T-cell (primary cell): ENCODE measurements at regions not wholly inside any gene's neighbourhood (a gene's known extent, or its start where the extent isn't known, plus 50 kb on each side); places are given as distances from the start of the nearest gene placed in this dataset.

Experiments used
- ATAC-seq, 4 experiments: fragments of 200-7000 bp in 3 of 4; fragments of 150-1000 bp in 1 of 4; cut with Tn5 transposase; replicated peaks in 1 of 4; 1 replicate in 3 of 4; 2 replicates in 1 of 4; pipeline ENCODE4 v1.10.0; 2021; ENCODE audit warnings: moderate library complexity in 3 of 4, mild to moderate bottlenecking in 2 of 4, moderate number of reproducible peaks in 1 of 4
- CTCF ChIA-PET, 2 donors: fragments of 300-600 bp; sonication (Branson Sonifier 250); formaldehyde crosslinking; loops; one replicate each; lab custom pipeline; 2022; ENCODE audit warnings: antibody characterized with exemption in 2 of 2; lab: Charles Lee
- POLR2A ChIA-PET, 2 donors: fragments of 300-600 bp; sonication (Branson Sonifier 250); formaldehyde crosslinking; loops; one replicate each; lab custom pipeline; 2022; ENCODE audit warnings: antibody characterized with exemption in 2 of 2; lab: Charles Lee
- DNase-seq, 35 experiments: peaks; one replicate each; pipeline versions ENCODE4 v3.0.0 to v3.0.0-alpha.2; 2013 to 2023
- H3K27ac ChIP-seq: one replicate; pipeline ENCODE4 v1.5.1; 2013; ENCODE audit warnings: low read length
- H3K27me3 ChIP-seq, 2 experiments: replicated peaks in 1 of 2; 1 replicate in 1 of 2; 2 replicates in 1 of 2; pipeline versions ENCODE4 v1.6.1 to v1.7.0; 2013; ENCODE audit warnings: low read length in 1 of 2, mixed read lengths in 1 of 2; ENCODE audit not compliant: control insufficient read depth in 2 of 2, insufficient read depth in 2 of 2; ENCODE audit errors: extremely low read depth in 1 of 2
- H3K36me3 ChIP-seq, 2 donors: 1 replicate in 1 of 2; 2 replicates in 1 of 2; pipeline versions ENCODE4 v1.6.1 to v1.7.0; 2013; ENCODE audit warnings: low read length in 1 of 2; ENCODE audit not compliant: control insufficient read depth in 2 of 2, insufficient read depth in 1 of 2; ENCODE audit errors: extremely low read depth in 1 of 2
- H3K4me1 ChIP-seq, 2 experiments: 1 replicate in 1 of 2; 2 replicates in 1 of 2; pipeline versions ENCODE4 v1.6.1 to v1.7.0; 2013; ENCODE audit warnings: low read length in 2 of 2, mixed read lengths in 1 of 2; ENCODE audit not compliant: insufficient read depth in 2 of 2, control insufficient read depth in 1 of 2; ENCODE audit errors: extremely low read depth in 1 of 2
- H3K4me3 ChIP-seq, 2 donors: 1 replicate in 1 of 2; 2 replicates in 1 of 2; pipeline versions ENCODE4 v1.5.1 to v1.7.0; 2013; ENCODE audit warnings: mild to moderate bottlenecking in 2 of 2, low read length in 1 of 2, moderate library complexity in 1 of 2; ENCODE audit not compliant: control insufficient read depth in 1 of 2; ENCODE audit errors: extremely low read depth in 1 of 2
- H3K9me3 ChIP-seq: 2 replicates; pipeline ENCODE4 v1.7.0; 2013
- H3K27ac Mint-ChIP-seq, 2 donors: one replicate each; pipeline ENCODE4 v1.8.0; 2020 to 2021; ENCODE audit warnings: mild to moderate bottlenecking in 2 of 2, mixed read lengths in 2 of 2
- H3K27me3 Mint-ChIP-seq, 2 donors: one replicate each; pipeline ENCODE4 v1.8.0; 2021 to 2022; ENCODE audit warnings: mixed read lengths in 2 of 2
- H3K36me3 Mint-ChIP-seq: one replicate; pipeline ENCODE4 v1.8.0; 2021; ENCODE audit warnings: mixed read lengths
- H3K4me1 Mint-ChIP-seq, 3 donors: one replicate each; pipeline ENCODE4 v1.8.0; 2020 to 2022; ENCODE audit warnings: mixed read lengths in 3 of 3, mild to moderate bottlenecking in 1 of 3
- H3K4me3 Mint-ChIP-seq, 3 donors: one replicate each; pipeline ENCODE4 v1.8.0; 2020 to 2022; ENCODE audit warnings: mild to moderate bottlenecking in 3 of 3, mixed read lengths in 3 of 3, moderate library complexity in 3 of 3
- H3K9me3 Mint-ChIP-seq, 3 donors: one replicate each; pipeline ENCODE4 v1.8.0; 2020 to 2022; ENCODE audit warnings: mixed read lengths in 3 of 3
- WGBS: methylation state at CpG from one replicate; pipeline ENCODE4 v1.1.5; 2013; ENCODE audit warnings: missing lambda C conversion rate; ENCODE audit not compliant: insufficient coverage; 5-methylcytosine and 5-hydroxymethylcytosine counted together

GRCh38 chr4:129335818-129336217 is 239.9 kb downstream of the C4orf33 start:
- ATAC-seq (no peak), DNase-seq (no peak)
- no peaks in the 10 kb centered on the region for H3K9me3 Mint-ChIP-seq
- WGBS, result 40% methylated on average over 1 of the region's 5 CpGs
- no peaks in the 10 kb centered on the region for H3K4me1 Mint-ChIP-seq
- Histone ChIP-seq H3K27me3 (no peaks in the 10 kb centered on the region), H3K4me3 (no peak overlapping the region), H3K4me1 (no peaks in the 10 kb centered on the region), H3K9me3 (no peaks in the 10 kb centered on the region), H3K36me3 (no peaks in the 10 kb centered on the region), H3K27ac (no peak overlapping the region)
- no peak overlapping the region for H3K4me3 Mint-ChIP-seq
- H3K27ac Mint-ChIP-seq, result no peak overlapping the region
- POLR2A ChIA-PET, result no interaction called here
- peaks cover 11 to 20% of the 10 kb centered on the region in 2 donors for H3K27me3 Mint-ChIP-seq
- no peaks in the 10 kb centered on the region for H3K36me3 Mint-ChIP-seq
- CTCF ChIA-PET, result no interaction called here

- Mint-ChIP-seq H3K36me3 (no peaks in the 10 kb centered on the region), H3K9me3 (no peaks in the 10 kb centered on the region), H3K4me3 (no peak overlapping the region), H3K27me3 (peaks cover 11 to 20% of the 10 kb centered on the region in 2 donors), H3K27ac (no peak overlapping the region), H3K4me1 (no peaks in the 10 kb centered on the region)
- Histone ChIP-seq H3K4me3 (no peak overlapping the region), H3K9me3 (no peaks in the 10 kb centered on the region), H3K36me3 (no peaks in the 10 kb centered on the region), H3K4me1 (no peaks in the 10 kb centered on the region), H3K27me3 (no peaks in the 10 kb centered on the region), H3K27ac (no peak overlapping the region)
- ChIA-PET CTCF (no interaction called here), POLR2A (no interaction called here)
- ATAC-seq (no peak), DNase-seq (no peak)
- no CpG with 5 or more reads among the region's 4 CpGs for WGBS
These were observed 240.7 kb downstream of the C4orf33 start for GRCh38 chr4:129336457-129337227.

GRCh38 chr4:129337228-129337620 is 241.3 kb downstream of the C4orf33 start:
- Histone ChIP-seq H3K27me3 (no peaks in the 10 kb centered on the region), H3K27ac (no peak overlapping the region), H3K4me3 (no peak overlapping the region), H3K4me1 (no peaks in the 10 kb centered on the region), H3K36me3 (no peaks in the 10 kb centered on the region), H3K9me3 (no peaks in the 10 kb centered on the region)
- POLR2A ChIA-PET, result no interaction called here
- H3K4me3 Mint-ChIP-seq, result no peak overlapping the region
- no peak overlapping the region for H3K27ac Mint-ChIP-seq
- no peak for DNase-seq
- 100% methylated on average over 1 of the region's 4 CpGs for WGBS
- no peaks in the 10 kb centered on the region for H3K9me3 Mint-ChIP-seq
- H3K27me3 Mint-ChIP-seq, result peaks cover 13 to 22% of the 10 kb centered on the region in 2 donors
- CTCF ChIA-PET, result no interaction called here
- H3K36me3 Mint-ChIP-seq, result no peaks in the 10 kb centered on the region
- ATAC-seq, result no peak
- H3K4me1 Mint-ChIP-seq, result no peaks in the 10 kb centered on the region

- no peaks in the 10 kb centered on the region for H3K9me3 Mint-ChIP-seq
- ChIA-PET CTCF (no interaction called here), POLR2A (no interaction called here)
- Histone ChIP-seq H3K4me3 (no peak overlapping the region), H3K4me1 (no peaks in the 10 kb centered on the region), H3K27me3 (no peaks in the 10 kb centered on the region), H3K27ac (no peak overlapping the region), H3K9me3 (no peaks in the 10 kb centered on the region), H3K36me3 (no peaks in the 10 kb centered on the region)
- no CpG with 5 or more reads among the region's 5 CpGs for WGBS
- H3K4me1 Mint-ChIP-seq, result no peaks in the 10 kb centered on the region
- ATAC-seq (no peak), DNase-seq (no peak)
- no peaks in the 10 kb centered on the region for H3K36me3 Mint-ChIP-seq
- no peak overlapping the region for H3K27ac Mint-ChIP-seq
- peaks cover 14 to 33% of the 10 kb centered on the region in 2 donors for H3K27me3 Mint-ChIP-seq
- H3K4me3 Mint-ChIP-seq, result no peak overlapping the region
These were observed 247.0 kb downstream of the C4orf33 start for GRCh38 chr4:129342819-129343408.

- H3K4me1 Mint-ChIP-seq, result no peaks in the 10 kb centered on the region
- Histone ChIP-seq H3K9me3 (no peaks in the 10 kb centered on the region), H3K27me3 (no peaks in the 10 kb centered on the region), H3K4me1 (no peaks in the 10 kb centered on the region), H3K27ac (no peak overlapping the region), H3K4me3 (no peak overlapping the region), H3K36me3 (no peaks in the 10 kb centered on the region)
- WGBS, result 80% methylated on average over 2 of the region's 11 CpGs
- no peak overlapping the region for H3K4me3 Mint-ChIP-seq
- H3K27ac Mint-ChIP-seq, result no peak overlapping the region
- CTCF ChIA-PET, result no interaction called here
- DNase-seq (peak in 1 of 35 experiments; percentile 12), ATAC-seq (no peak)
- H3K9me3 Mint-ChIP-seq, result no peaks in the 10 kb centered on the region
- peaks cover 9 to 25% of the 10 kb centered on the region in 2 donors for H3K27me3 Mint-ChIP-seq
- H3K36me3 Mint-ChIP-seq, result no peaks in the 10 kb centered on the region
- POLR2A ChIA-PET, result no interaction called here
These were observed 248.1 kb downstream of the C4orf33 start for GRCh38 chr4:129344058-129344457.

- Mint-ChIP-seq H3K36me3 (no peaks in the 10 kb centered on the region), H3K4me3 (no peak overlapping the region), H3K27ac (no peak overlapping the region), H3K9me3 (no peaks in the 10 kb centered on the region), H3K4me1 (no peaks in the 10 kb centered on the region), H3K27me3 (peaks cover 6 to 21% of the 10 kb centered on the region in 2 donors)
- no peaks in the 10 kb centered on the region for H3K4me1 ChIP-seq
- no peaks in the 10 kb centered on the region for H3K27me3 ChIP-seq
- ChIA-PET CTCF (no interaction called here), POLR2A (no interaction called here)
- no peak for ATAC-seq
- WGBS, result no CpG with 5 or more reads among the region's 4 CpGs
- no peaks in the 10 kb centered on the region for H3K36me3 ChIP-seq
- DNase-seq, result no peak
- no peak overlapping the region for H3K4me3 ChIP-seq
- no peak overlapping the region for H3K27ac ChIP-seq
- no peaks in the 10 kb centered on the region for H3K9me3 ChIP-seq
These were observed 249.7 kb downstream of the C4orf33 start for GRCh38 chr4:129345609-129346008.
